ENCODE measurements at regions not wholly inside any gene's neighbourhood (a gene's known extent, or its start where the extent isn't known, plus 50 kb on each side); places are given as distances from the start of the nearest gene placed in this dataset.

DNA sequence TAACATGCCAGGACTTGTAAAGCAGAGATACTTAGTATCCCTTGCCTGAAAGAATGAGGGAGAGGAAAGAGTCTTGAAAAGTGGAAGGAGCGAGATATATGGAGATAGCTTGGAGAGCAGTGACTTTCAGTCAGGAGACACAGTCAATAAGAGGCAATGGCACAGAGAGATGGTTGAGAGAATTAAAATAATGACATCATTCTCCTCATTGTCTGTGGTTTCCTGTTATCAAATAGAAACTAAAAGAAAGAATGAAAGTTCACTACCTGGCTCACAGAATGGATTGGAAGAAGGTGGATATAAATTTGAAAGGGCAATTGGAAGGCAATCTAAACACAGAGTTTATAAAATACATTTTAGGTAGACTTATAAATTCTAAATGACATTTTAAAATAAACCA is 760.2 kb upstream of the AADAT start:
- no peak for DNase-seq (ENCODE audit: unreplicated experiment)
- peaks cover 6% of the 10 kb centered on the region for H3K4me1 Mint-ChIP-seq (ENCODE audit: insufficient read depth, unreplicated experiment)
- peak overlapping the region; percentile 10 for H3K27ac Mint-ChIP-seq (ENCODE audit: low read depth, unreplicated experiment)
- no peak overlapping the region for H3K4me3 Mint-ChIP-seq (ENCODE audit: unreplicated experiment)
- H3K9me3 Mint-ChIP-seq (ENCODE audit: unreplicated experiment), result no peaks in the 10 kb centered on the region
- ChIA-PET CTCF (interaction anchor here (0.6 to 7.3 kb wide), 6 partner anchors 13 to 1075 kb away, joined by 3 to 110 read pairs (median 4); no protein-coding TSS in a partner anchor), POLR2A (interaction anchor here (0.7 kb wide), 1 partner anchor 590 kb away, joined by 3 read pairs; no protein-coding TSS in a partner anchor)
- intact Hi-C loops (cut with micrococcal nuclease), result no loop called here
- BruUV-seq (replicated peaks), result no TSS peak
- TF ChIP-seq, protein P1, sequence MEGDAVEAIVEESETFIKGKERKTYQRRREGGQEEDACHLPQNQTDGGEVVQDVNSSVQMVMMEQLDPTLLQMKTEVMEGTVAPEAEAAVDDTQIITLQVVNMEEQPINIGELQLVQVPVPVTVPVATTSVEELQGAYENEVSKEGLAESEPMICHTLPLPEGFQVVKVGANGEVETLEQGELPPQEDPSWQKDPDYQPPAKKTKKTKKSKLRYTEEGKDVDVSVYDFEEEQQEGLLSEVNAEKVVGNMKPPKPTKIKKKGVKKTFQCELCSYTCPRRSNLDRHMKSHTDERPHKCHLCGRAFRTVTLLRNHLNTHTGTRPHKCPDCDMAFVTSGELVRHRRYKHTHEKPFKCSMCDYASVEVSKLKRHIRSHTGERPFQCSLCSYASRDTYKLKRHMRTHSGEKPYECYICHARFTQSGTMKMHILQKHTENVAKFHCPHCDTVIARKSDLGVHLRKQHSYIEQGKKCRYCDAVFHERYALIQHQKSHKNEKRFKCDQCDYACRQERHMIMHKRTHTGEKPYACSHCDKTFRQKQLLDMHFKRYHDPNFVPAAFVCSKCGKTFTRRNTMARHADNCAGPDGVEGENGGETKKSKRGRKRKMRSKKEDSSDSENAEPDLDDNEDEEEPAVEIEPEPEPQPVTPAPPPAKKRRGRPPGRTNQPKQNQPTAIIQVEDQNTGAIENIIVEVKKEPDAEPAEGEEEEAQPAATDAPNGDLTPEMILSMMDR (IDR thresholded peaks at IDR 0.05; ENCODE audit: unreplicated experiment), result no peak
- H3K27me3 Mint-ChIP-seq (ENCODE audit: insufficient read depth, unreplicated experiment), result no peaks in the 10 kb centered on the region
- H3K36me3 Mint-ChIP-seq (ENCODE audit: insufficient read depth, unreplicated experiment), result no peaks in the 10 kb centered on the region

DNA sequence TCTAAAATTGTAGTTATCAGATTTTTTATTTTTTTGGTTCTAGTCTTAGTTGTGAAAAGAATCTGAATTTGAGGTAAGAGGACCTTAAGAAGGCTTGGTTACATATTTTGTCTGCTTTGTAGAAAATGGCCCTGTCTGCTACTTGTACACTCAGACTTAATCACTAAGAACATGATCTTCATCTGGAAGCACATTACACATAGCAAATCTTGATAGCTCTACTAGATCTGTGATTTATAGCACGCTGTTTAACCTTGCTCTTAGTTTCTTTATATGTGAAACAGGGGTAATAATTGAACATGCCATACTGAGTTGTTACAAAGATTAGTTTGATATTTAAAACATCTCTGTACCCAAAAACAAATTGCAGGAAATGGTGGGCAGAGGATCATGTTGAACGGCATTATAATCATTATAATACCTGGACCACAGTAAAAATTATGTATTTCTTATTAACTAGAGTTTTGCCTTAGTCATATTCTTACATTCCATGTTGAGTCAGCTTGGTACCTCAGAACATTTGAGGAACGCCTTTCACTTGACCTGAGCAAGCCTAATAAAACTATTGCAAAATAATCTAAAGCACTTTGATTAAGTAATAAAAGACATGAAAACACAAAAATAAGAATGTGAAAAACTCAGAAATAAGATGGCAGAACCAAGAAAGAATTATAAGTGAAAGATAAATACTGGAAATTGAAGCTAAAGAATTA is 738.0 kb upstream of the AADAT start:
- TF ChIP-seq, protein P1 (IDR thresholded peaks at IDR 0.05; ENCODE audit: unreplicated experiment), result no peak
- BruUV-seq (replicated peaks), result no TSS peak
- POLR2A ChIA-PET, result interaction anchor here (1.8 kb wide), 1 partner anchor 228 kb away, joined by 5 read pairs; no protein-coding TSS in a partner anchor

DNA sequence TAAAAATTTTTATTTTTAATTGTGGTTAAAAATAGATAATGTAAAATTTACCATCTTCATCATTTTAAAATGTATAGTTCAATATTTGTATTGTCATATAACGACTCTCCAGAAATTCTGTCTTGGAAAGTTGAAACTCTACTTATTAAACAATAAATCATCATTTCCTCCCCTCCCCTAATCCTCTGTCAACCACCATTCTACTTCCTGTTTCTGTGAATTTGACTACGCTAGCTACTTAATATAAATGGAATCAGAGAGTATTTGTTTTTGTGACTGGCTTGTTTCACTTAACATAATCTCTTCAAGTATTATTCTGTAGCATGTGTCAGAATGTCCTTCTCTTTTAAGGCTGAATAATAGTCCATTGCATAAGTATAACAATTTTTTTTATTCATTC is 729.0 kb upstream of the AADAT start:
- intact Hi-C loops (cut with micrococcal nuclease), result no loop called here
- no TSS peak for BruUV-seq (replicated peaks)
- H3K9me3 Mint-ChIP-seq (ENCODE audit: unreplicated experiment), result peaks cover 20% of the 10 kb centered on the region

More for the DNA sequence above, 738.0 kb upstream of the AADAT start:
- H3K27me3 Mint-ChIP-seq (ENCODE audit: insufficient read depth, unreplicated experiment), result no peaks in the 10 kb centered on the region
- H3K9me3 Mint-ChIP-seq (ENCODE audit: unreplicated experiment), result peaks cover 7% of the 10 kb centered on the region
- intact Hi-C loops (cut with micrococcal nuclease), result no loop called here
- H3K4me3 Mint-ChIP-seq (ENCODE audit: unreplicated experiment), result peak overlapping the region; percentile 54
- DNase-seq (ENCODE audit: unreplicated experiment), result peak; percentile 62
- no peaks in the 10 kb centered on the region for H3K36me3 Mint-ChIP-seq (ENCODE audit: insufficient read depth, unreplicated experiment)
- CTCF ChIA-PET, result interaction anchor here (0.6 kb wide), 2 partner anchors 171 to 1260 kb away, joined by 3 read pairs; no protein-coding TSS in a partner anchor
- H3K27ac Mint-ChIP-seq (ENCODE audit: low read depth, unreplicated experiment), result peak overlapping the region; percentile 77
- peaks cover 11% of the 10 kb centered on the region for H3K4me1 Mint-ChIP-seq (ENCODE audit: insufficient read depth, unreplicated experiment)

DNA sequence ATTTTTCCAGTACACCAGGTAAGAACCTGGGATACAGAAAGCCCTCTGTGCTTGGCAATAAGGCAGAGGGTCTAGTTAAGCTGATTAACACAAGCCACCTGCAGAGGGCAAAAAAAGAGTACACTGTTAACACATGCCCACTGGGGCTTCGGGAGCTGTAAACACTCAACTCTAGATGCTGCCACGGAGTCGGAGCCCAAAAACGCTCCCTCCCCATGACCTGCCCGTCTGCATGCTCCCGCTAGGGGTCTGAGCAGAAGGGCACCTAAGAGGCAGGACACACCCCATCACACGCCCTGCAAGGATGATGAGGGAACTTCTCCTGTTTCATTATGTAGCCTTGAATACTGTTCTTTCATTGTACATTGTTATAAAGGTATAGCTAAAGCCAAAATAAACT is 715.6 kb upstream of the AADAT start:
- Mint-ChIP-seq H3K36me3 (ENCODE audit: insufficient read depth, unreplicated experiment) (no peaks in the 10 kb centered on the region), H3K27me3 (ENCODE audit: insufficient read depth, unreplicated experiment) (no peaks in the 10 kb centered on the region), H3K27ac (ENCODE audit: low read depth, unreplicated experiment) (no peak overlapping the region), H3K4me3 (ENCODE audit: unreplicated experiment) (no peak overlapping the region), H3K4me1 (ENCODE audit: insufficient read depth, unreplicated experiment) (no peaks in the 10 kb centered on the region), H3K9me3 (ENCODE audit: unreplicated experiment) (no peaks in the 10 kb centered on the region)
- no TSS peak for BruUV-seq (replicated peaks)
- POLR2A ChIA-PET, result no interaction called here
- intact Hi-C loops (cut with micrococcal nuclease), result no loop called here
- TF ChIP-seq, protein P1 (IDR thresholded peaks at IDR 0.05; ENCODE audit: unreplicated experiment), result no peak
- no peak for DNase-seq (ENCODE audit: unreplicated experiment)
- CTCF ChIA-PET, result no interaction called here

More for the DNA sequence above, 729.0 kb upstream of the AADAT start:
- Mint-ChIP-seq H3K27me3 (ENCODE audit: insufficient read depth, unreplicated experiment) (no peaks in the 10 kb centered on the region), H3K36me3 (ENCODE audit: insufficient read depth, unreplicated experiment) (no peaks in the 10 kb centered on the region), H3K27ac (ENCODE audit: low read depth, unreplicated experiment) (no peak overlapping the region), H3K4me1 (ENCODE audit: insufficient read depth, unreplicated experiment) (no peaks in the 10 kb centered on the region), H3K4me3 (ENCODE audit: unreplicated experiment) (no peak overlapping the region)
- TF ChIP-seq, protein P1 (IDR thresholded peaks at IDR 0.05; ENCODE audit: unreplicated experiment), result no peak
- DNase-seq (ENCODE audit: unreplicated experiment), result no peak
- ChIA-PET CTCF (no interaction called here), POLR2A (no interaction called here)
